ENCODE measurements at regions not wholly inside any gene's neighbourhood (a gene's known extent, or its start where the extent isn't known, plus 50 kb on each side); places are given as distances from the start of the nearest gene placed in this dataset.

DNA sequence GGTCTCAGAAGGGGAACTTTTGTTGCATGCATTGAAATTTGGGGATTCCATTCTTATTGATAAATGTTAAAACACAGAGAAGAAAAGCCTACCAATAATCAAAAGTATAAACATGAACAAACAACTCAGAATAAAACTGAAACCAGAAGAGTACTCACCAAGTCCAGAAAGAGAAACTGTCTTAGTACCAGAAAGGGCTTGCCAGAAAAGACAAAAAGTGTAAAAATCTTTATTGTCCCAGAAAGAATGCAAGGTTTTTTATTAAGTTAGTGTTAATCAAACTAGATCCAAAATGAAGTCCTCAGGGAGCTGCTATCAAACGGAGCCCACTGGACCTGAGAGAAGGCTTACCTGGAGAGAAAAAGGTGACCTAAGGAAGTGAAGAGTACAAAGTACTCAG, 897.5 kb downstream of the PCDH7 start:
- H2BK5ac ChIP-seq (ENCODE audit: low read depth, low read length, poor library complexity, severe bottlenecking): no peak overlapping the region
- peaks cover 4% of the 10 kb centered on the region for H3K4me1 ChIP-seq (ENCODE audit: control insufficient read depth, insufficient read depth, low read depth, low read length)
- no peak for DNase-seq
- no peak overlapping the region for H3K9ac ChIP-seq (ENCODE audit: low read length)
- H3K4me2 ChIP-seq (ENCODE audit: low read length, poor library complexity, severe bottlenecking): no peak overlapping the region
- H3K79me1 ChIP-seq (replicated peaks; ENCODE audit: low read length, poor library complexity, severe bottlenecking): no peaks in the 10 kb centered on the region
- H2AK5ac ChIP-seq (ENCODE audit: low read length, severe bottlenecking): no peak overlapping the region
- H3K9me3 ChIP-seq (ENCODE audit: control insufficient read depth, low read length): peaks cover 3% of the 10 kb centered on the region
- no peaks in the 10 kb centered on the region for H3K27me3 ChIP-seq (ENCODE audit: control insufficient read depth in 1 of 2, insufficient read depth in 1 of 2, low read length in 2 of 2)
- no peak overlapping the region for H3K18ac ChIP-seq (ENCODE audit: low read depth in 1 of 2, low read length in 2 of 2)
- no peak overlapping the region for H3K4me3 ChIP-seq (ENCODE audit: insufficient read depth in 1 of 2, low read depth in 1 of 2, low read length in 2 of 2)
- no peak overlapping the region for H2BK12ac ChIP-seq (ENCODE audit: low read length in 2 of 2)
- H3K14ac ChIP-seq (ENCODE audit: low read length in 2 of 2): no peak overlapping the region
- H4K8ac ChIP-seq (ENCODE audit: low read length): no peak overlapping the region
- no peak overlapping the region for H3K23ac ChIP-seq (ENCODE audit: low read length in 2 of 2)
- no peak overlapping the region for H2AFZ ChIP-seq (ENCODE audit: low read depth, low read length)
- no peak overlapping the region for H3K27ac ChIP-seq (ENCODE audit: low read length, poor library complexity, severe bottlenecking)
- no peak overlapping the region for H3K4ac ChIP-seq (ENCODE audit: low read depth in 1 of 2, low read length in 2 of 2)
- H4K91ac ChIP-seq (ENCODE audit: low read length): no peak overlapping the region
- 100% methylated on average over 1 of the region's 1 CpG for WGBS
- no peak overlapping the region for H2BK15ac ChIP-seq (ENCODE audit: low read depth, poor library complexity, severe bottlenecking)
- H3K36me3 ChIP-seq (ENCODE audit: control insufficient read depth in 1 of 2, insufficient read depth in 2 of 2, low read depth in 1 of 2, low read length in 2 of 2): no peaks in the 10 kb centered on the region
- no peak overlapping the region for H2BK120ac ChIP-seq (ENCODE audit: low read depth, low read length)

GRCh38 chr4:31620476-31620875, 900.3 kb downstream of the PCDH7 start:
- Histone ChIP-seq H3K4me3 (ENCODE audit: insufficient read depth in 1 of 2, low read depth in 1 of 2, low read length in 2 of 2) (no peak overlapping the region), H3K18ac (ENCODE audit: low read depth in 1 of 2, low read length in 2 of 2) (peak overlapping the region in 1 of 2 experiments; percentile 24)
- no CpG with 5 or more reads among the region's 2 CpGs for WGBS

DNA sequence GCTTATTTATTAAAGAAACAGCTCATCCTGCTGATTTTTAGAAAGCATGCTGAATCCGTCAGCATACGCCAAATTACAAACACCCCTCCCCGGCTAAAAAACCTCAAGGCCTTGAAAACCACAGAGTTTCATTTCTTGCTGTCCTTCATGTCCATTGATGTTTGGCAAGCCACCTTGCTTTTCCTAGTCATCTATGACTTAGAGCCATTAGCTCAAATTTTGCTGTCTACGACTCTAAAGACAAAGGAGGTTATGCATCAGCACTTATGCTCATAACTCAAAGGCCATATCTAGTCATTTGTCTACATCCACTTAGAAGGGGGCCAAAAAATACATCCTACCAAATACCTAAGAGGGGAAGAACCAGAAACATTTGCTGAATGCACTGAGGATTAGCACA, 925.1 kb downstream of the PCDH7 start:
- Histone ChIP-seq H3K9ac (ENCODE audit: low read length) (no peak overlapping the region), H3K4me3 (ENCODE audit: insufficient read depth in 1 of 2, low read depth in 1 of 2, low read length in 2 of 2) (no peak overlapping the region), H3K36me3 (ENCODE audit: control insufficient read depth in 1 of 2, insufficient read depth in 2 of 2, low read depth in 1 of 2, low read length in 2 of 2) (no peaks in the 10 kb centered on the region), H3K18ac (ENCODE audit: low read depth in 1 of 2, low read length in 2 of 2) (no peak overlapping the region), H2AK5ac (ENCODE audit: low read length, severe bottlenecking) (peak overlapping the region; percentile 42), H3K14ac (ENCODE audit: low read length in 2 of 2) (no peak overlapping the region), H3K4me2 (ENCODE audit: low read length, poor library complexity, severe bottlenecking) (no peak overlapping the region), H3K4ac (ENCODE audit: low read depth in 1 of 2, low read length in 2 of 2) (no peak overlapping the region), H2BK120ac (ENCODE audit: low read depth, low read length) (no peak overlapping the region), H4K91ac (ENCODE audit: low read length) (no peak overlapping the region), H2BK15ac (ENCODE audit: low read depth, poor library complexity, severe bottlenecking) (no peak overlapping the region), H4K8ac (ENCODE audit: low read length) (no peak overlapping the region), H3K79me1 (replicated peaks; ENCODE audit: low read length, poor library complexity, severe bottlenecking) (no peaks in the 10 kb centered on the region), H2BK5ac (ENCODE audit: low read depth, low read length, poor library complexity, severe bottlenecking) (no peak overlapping the region), H3K27me3 (ENCODE audit: control insufficient read depth in 1 of 2, insufficient read depth in 1 of 2, low read length in 2 of 2) (no peaks in the 10 kb centered on the region), H3K23ac (ENCODE audit: low read length in 2 of 2) (no peak overlapping the region), H2BK12ac (ENCODE audit: low read length in 2 of 2) (no peak overlapping the region), H3K4me1 (ENCODE audit: control insufficient read depth, insufficient read depth, low read depth, low read length) (no peaks in the 10 kb centered on the region), H3K9me3 (ENCODE audit: control insufficient read depth, low read length) (no peaks in the 10 kb centered on the region), H3K27ac (ENCODE audit: low read length, poor library complexity, severe bottlenecking) (no peak overlapping the region), H2AFZ (ENCODE audit: low read depth, low read length) (no peak overlapping the region)
- WGBS: 88% methylated on average over 4 of the region's 4 CpGs
- DNase-seq: no peak

More at GRCh38 chr4:31620476-31620875, 900.3 kb downstream of the PCDH7 start:
- DNase-seq: peak; percentile 45
- Histone ChIP-seq H4K8ac (ENCODE audit: low read length) (no peak overlapping the region), H2BK120ac (ENCODE audit: low read depth, low read length) (no peak overlapping the region), H3K27me3 (ENCODE audit: control insufficient read depth in 1 of 2, insufficient read depth in 1 of 2, low read length in 2 of 2) (no peaks in the 10 kb centered on the region), H2AK5ac (ENCODE audit: low read length, severe bottlenecking) (no peak overlapping the region), H3K14ac (ENCODE audit: low read length in 2 of 2) (no peak overlapping the region), H3K36me3 (ENCODE audit: control insufficient read depth in 1 of 2, insufficient read depth in 2 of 2, low read depth in 1 of 2, low read length in 2 of 2) (no peaks in the 10 kb centered on the region), H3K9me3 (ENCODE audit: control insufficient read depth, low read length) (no peaks in the 10 kb centered on the region), H4K91ac (ENCODE audit: low read length) (no peak overlapping the region), H2BK5ac (ENCODE audit: low read depth, low read length, poor library complexity, severe bottlenecking) (no peak overlapping the region), H3K4me1 (ENCODE audit: control insufficient read depth, insufficient read depth, low read depth, low read length) (no peaks in the 10 kb centered on the region), H3K27ac (ENCODE audit: low read length, poor library complexity, severe bottlenecking) (no peak overlapping the region), H2AFZ (ENCODE audit: low read depth, low read length) (no peak overlapping the region), H2BK15ac (ENCODE audit: low read depth, poor library complexity, severe bottlenecking) (no peak overlapping the region), H3K79me1 (replicated peaks; ENCODE audit: low read length, poor library complexity, severe bottlenecking) (no peaks in the 10 kb centered on the region), H3K9ac (ENCODE audit: low read length) (no peak overlapping the region), H3K4ac (ENCODE audit: low read depth in 1 of 2, low read length in 2 of 2) (no peak overlapping the region), H3K23ac (ENCODE audit: low read length in 2 of 2) (no peak overlapping the region), H2BK12ac (ENCODE audit: low read length in 2 of 2) (no peak overlapping the region), H3K4me2 (ENCODE audit: low read length, poor library complexity, severe bottlenecking) (no peak overlapping the region)

GRCh38 chr4:31647786-31648185, 927.6 kb downstream of the PCDH7 start:
- Histone ChIP-seq H3K36me3 (ENCODE audit: control insufficient read depth in 1 of 2, insufficient read depth in 2 of 2, low read depth in 1 of 2, low read length in 2 of 2) (no peaks in the 10 kb centered on the region), H3K27ac (ENCODE audit: low read length, poor library complexity, severe bottlenecking) (no peak overlapping the region), H3K23ac (ENCODE audit: low read length in 2 of 2) (no peak overlapping the region), H3K27me3 (ENCODE audit: control insufficient read depth in 1 of 2, insufficient read depth in 1 of 2, low read length in 2 of 2) (no peaks in the 10 kb centered on the region), H3K14ac (ENCODE audit: low read length in 2 of 2) (no peak overlapping the region), H2BK15ac (ENCODE audit: low read depth, poor library complexity, severe bottlenecking) (no peak overlapping the region), H2BK5ac (ENCODE audit: low read depth, low read length, poor library complexity, severe bottlenecking) (no peak overlapping the region), H3K79me1 (replicated peaks; ENCODE audit: low read length, poor library complexity, severe bottlenecking) (no peaks in the 10 kb centered on the region), H3K4ac (ENCODE audit: low read depth in 1 of 2, low read length in 2 of 2) (no peak overlapping the region), H3K9me3 (ENCODE audit: control insufficient read depth, low read length) (no peaks in the 10 kb centered on the region), H4K8ac (ENCODE audit: low read length) (no peak overlapping the region), H2AFZ (ENCODE audit: low read depth, low read length) (no peak overlapping the region), H3K4me2 (ENCODE audit: low read length, poor library complexity, severe bottlenecking) (no peak overlapping the region), H2BK120ac (ENCODE audit: low read depth, low read length) (no peak overlapping the region), H3K4me3 (ENCODE audit: insufficient read depth in 1 of 2, low read depth in 1 of 2, low read length in 2 of 2) (no peak overlapping the region), H2AK5ac (ENCODE audit: low read length, severe bottlenecking) (no peak overlapping the region), H2BK12ac (ENCODE audit: low read length in 2 of 2) (no peak overlapping the region), H3K9ac (ENCODE audit: low read length) (no peak overlapping the region), H3K4me1 (ENCODE audit: control insufficient read depth, insufficient read depth, low read depth, low read length) (no peaks in the 10 kb centered on the region), H3K18ac (ENCODE audit: low read depth in 1 of 2, low read length in 2 of 2) (no peak overlapping the region), H4K91ac (ENCODE audit: low read length) (no peak overlapping the region)
- DNase-seq: no peak
- WGBS: 83% methylated on average over 1 of the region's 1 CpG
